Putamen (tissue), 1 donor: ENCODE measurements at regions not wholly inside any gene's neighbourhood (a gene's known extent, or its start where the extent isn't known, plus 50 kb on each side); places are given as distances from the start of the nearest gene placed in this dataset.
"Not testable (repeated sequence)": the region's sequence is repeated elsewhere in the genome, so short reads cannot be mapped to it uniquely, and the experiment has no call there.

ENCODE experiments used
- DNase-seq: peaks from one replicate; pipeline ENCODE4 v3.0.0-alpha.2; 2016; ENCODE audit warnings: low spot score

DNA sequence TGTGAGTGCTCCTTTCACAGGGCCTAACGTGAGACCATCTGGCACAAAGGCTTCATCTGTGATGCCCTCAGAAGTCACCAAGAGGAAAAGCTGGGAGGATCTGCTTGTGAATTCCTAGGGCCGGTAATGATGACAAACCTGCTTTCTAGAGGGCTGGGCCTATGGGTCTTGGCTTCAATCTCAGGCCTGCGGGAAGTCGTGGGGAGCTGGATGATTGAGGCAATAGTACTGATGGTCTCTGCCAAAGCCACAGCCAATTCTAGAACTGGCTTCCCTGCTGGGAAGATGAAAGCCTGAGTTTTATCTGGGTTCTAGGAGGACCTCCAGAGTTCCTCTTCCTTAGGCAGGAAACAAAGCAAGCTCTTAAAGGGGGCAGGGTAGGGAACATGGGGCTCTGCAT is 102.7 kb downstream of the TMEM215 start:
- no peak for DNase-seq

- DNase-seq: not testable (repeated sequence)
Observed at GRCh38 chr9:32894485-32894884, 106.9 kb downstream of the APTX start.

- no peak for DNase-seq
Observed at GRCh38 chr9:32899181-32899580, 102.2 kb downstream of the APTX start.

GRCh38 chr9:32899761-32900160 is 101.7 kb downstream of the APTX start:
- no peak for DNase-seq

- DNase-seq: no peak
Observed at GRCh38 chr9:32906213-32906612, 95.2 kb downstream of the APTX start.

DNA sequence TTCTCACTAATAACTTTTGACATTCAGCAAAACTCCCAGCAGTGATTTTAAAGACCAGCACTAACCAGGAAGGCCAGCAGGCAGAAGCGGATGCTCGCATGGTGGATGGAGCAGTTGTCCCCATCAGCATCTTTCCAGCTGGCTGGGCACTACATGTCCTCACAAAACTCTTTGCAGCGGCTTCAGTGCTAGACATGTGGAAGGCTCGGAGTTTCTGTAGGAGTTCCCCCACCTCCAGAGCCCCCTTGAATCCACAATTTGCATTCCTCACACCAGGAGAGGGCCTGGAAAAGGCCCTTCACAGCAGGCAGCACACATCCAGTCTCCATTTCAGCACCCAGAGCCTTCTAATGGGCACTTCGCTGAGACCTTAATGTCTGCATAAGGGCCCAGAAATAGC is 85.6 kb downstream of the APTX start:
- no peak for DNase-seq

GRCh38 chr9:32918628-32919027 is 82.8 kb downstream of the APTX start:
- DNase-seq: no peak
